Upper lobe of right lung (tissue), 1 donor: ENCODE measurements at regions not wholly inside any gene's neighbourhood (a gene's known extent, or its start where the extent isn't known, plus 50 kb on each side); places are given as distances from the start of the nearest gene placed in this dataset.

Source experiments
- ATAC-seq: fragments of 200-7000 bp; cut with Tn5 transposase; one replicate; pipeline ENCODE4 v1.9.1; 2020; ENCODE audit warnings: mild to moderate bottlenecking, moderate library complexity
- DNase-seq: peaks from one replicate; pipeline ENCODE4 v3.0.0-alpha.2; 2020
- H3K27ac ChIP-seq: fragments of 200-600 bp; one replicate; pipeline ENCODE4 v1.8.0; 2022
- H3K27me3 ChIP-seq: fragments of 200-600 bp; one replicate; pipeline ENCODE4 v1.8.0; 2022; ENCODE audit warnings: mild to moderate bottlenecking
- H3K36me3 ChIP-seq: fragments of 200-600 bp; one replicate; pipeline ENCODE4 v1.8.0; 2022
- H3K4me1 ChIP-seq: fragments of 200-600 bp; one replicate; pipeline ENCODE4 v1.8.0; 2022
- H3K4me3 ChIP-seq: fragments of 200-600 bp; one replicate; pipeline ENCODE4 v1.8.0; 2022; ENCODE audit warnings: mild to moderate bottlenecking
- H3K9me3 ChIP-seq: fragments of 200-600 bp; one replicate; pipeline ENCODE4 v1.8.0; 2022
- intact Hi-C: fragments of 100-400 bp; cut with DNase I; formaldehyde crosslinking; loops from one replicate; pipeline ENCODE4 v1.11.0; 2022
- TF ChIP-seq, protein P1 (sequence below): fragments of 200-600 bp; IDR thresholded peaks from one replicate; pipeline ENCODE4 v1.8.0; 2022; ENCODE audit warnings: antibody characterized with exemption
- donor health status: DM: no; HTN: yes; CAD: no; lungs with severe emphysema.

GRCh38 chr14:95420060-95420459 lies 96.4 kb downstream of the SYNE3 start:
- Histone ChIP-seq H3K36me3 (peaks cover 24% of the 10 kb centered on the region), H3K9me3 (no peaks in the 10 kb centered on the region), H3K4me1 (no peaks in the 10 kb centered on the region), H3K27me3 (no peaks in the 10 kb centered on the region), H3K27ac (no peak overlapping the region), H3K4me3 (no peak overlapping the region)
- TF ChIP-seq, protein P1, sequence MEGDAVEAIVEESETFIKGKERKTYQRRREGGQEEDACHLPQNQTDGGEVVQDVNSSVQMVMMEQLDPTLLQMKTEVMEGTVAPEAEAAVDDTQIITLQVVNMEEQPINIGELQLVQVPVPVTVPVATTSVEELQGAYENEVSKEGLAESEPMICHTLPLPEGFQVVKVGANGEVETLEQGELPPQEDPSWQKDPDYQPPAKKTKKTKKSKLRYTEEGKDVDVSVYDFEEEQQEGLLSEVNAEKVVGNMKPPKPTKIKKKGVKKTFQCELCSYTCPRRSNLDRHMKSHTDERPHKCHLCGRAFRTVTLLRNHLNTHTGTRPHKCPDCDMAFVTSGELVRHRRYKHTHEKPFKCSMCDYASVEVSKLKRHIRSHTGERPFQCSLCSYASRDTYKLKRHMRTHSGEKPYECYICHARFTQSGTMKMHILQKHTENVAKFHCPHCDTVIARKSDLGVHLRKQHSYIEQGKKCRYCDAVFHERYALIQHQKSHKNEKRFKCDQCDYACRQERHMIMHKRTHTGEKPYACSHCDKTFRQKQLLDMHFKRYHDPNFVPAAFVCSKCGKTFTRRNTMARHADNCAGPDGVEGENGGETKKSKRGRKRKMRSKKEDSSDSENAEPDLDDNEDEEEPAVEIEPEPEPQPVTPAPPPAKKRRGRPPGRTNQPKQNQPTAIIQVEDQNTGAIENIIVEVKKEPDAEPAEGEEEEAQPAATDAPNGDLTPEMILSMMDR: no peak
- DNase-seq: no peak
- intact Hi-C loops: no loop called here
- ATAC-seq: no peak

- Histone ChIP-seq H3K4me3 (no peak overlapping the region), H3K27ac (no peak overlapping the region), H3K36me3 (peaks cover 24% of the 10 kb centered on the region), H3K9me3 (no peaks in the 10 kb centered on the region), H3K27me3 (no peaks in the 10 kb centered on the region), H3K4me1 (no peaks in the 10 kb centered on the region)
- DNase-seq (no peak), ATAC-seq (no peak)
- TF ChIP-seq, protein P1: no peak
- intact Hi-C loops: no loop called here
Measured at GRCh38 chr14:95419569-95419968, 96.9 kb downstream of the SYNE3 start.

DNA sequence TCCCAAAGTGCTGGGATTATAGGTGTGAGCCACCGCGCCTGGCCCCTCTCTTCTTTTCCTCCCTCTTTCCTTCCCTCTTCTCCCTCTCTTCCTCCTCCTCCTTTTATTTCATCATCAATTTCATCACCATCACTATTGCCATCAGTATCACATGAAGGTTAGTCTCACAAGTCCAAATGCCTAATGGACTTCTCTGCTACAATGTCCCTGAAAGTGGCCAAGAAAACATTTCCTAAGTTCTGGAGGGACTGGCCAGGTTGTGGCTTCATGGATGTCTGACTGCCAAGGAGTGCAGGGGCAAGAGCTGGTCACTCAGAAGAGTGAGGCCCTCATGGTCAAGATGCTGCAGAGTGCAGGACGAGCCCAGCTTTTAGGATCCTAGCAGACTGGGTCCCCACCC lies 97.6 kb downstream of the SYNE3 start:
- intact Hi-C loops: no loop called here
- Histone ChIP-seq H3K27ac (no peak overlapping the region), H3K36me3 (peaks cover 24% of the 10 kb centered on the region), H3K4me1 (no peaks in the 10 kb centered on the region), H3K27me3 (no peaks in the 10 kb centered on the region), H3K4me3 (no peak overlapping the region), H3K9me3 (no peaks in the 10 kb centered on the region)
- DNase-seq (no peak), ATAC-seq (no peak)
- TF ChIP-seq, protein P1: no peak

DNA sequence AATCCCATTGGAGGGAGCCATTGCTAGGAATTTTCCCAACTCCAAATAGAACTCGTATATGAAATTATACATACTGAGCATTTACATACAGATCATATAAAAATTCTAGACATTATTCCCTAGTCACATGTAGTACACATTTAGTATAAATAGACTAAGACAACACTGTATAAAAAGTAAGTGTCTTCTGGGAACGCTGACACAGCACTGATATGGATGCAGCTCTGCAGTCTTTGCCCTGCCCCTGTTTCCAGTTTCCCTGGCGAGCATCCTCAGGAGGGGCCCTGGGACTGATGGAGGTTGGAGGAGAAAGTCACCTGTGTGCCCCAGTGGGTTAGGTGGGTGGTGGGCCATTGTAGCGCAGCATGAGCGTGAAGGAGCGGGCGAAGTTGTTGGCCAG lies 97.8 kb upstream of the CLMN start:
- Histone ChIP-seq H3K9me3 (no peaks in the 10 kb centered on the region), H3K4me1 (no peaks in the 10 kb centered on the region), H3K4me3 (no peak overlapping the region), H3K27ac (no peak overlapping the region), H3K36me3 (peaks cover 24% of the 10 kb centered on the region), H3K27me3 (no peaks in the 10 kb centered on the region)
- DNase-seq: no peak
- no peak for ATAC-seq
- TF ChIP-seq, protein P1: no peak
- intact Hi-C loops: no loop called here

- TF ChIP-seq, protein P1: no peak
- Histone ChIP-seq H3K4me3 (no peak overlapping the region), H3K4me1 (no peaks in the 10 kb centered on the region), H3K27ac (no peak overlapping the region), H3K9me3 (no peaks in the 10 kb centered on the region), H3K27me3 (no peaks in the 10 kb centered on the region), H3K36me3 (peaks cover 24% of the 10 kb centered on the region)
- DNase-seq (no peak), ATAC-seq (no peak)
- intact Hi-C loops: no loop called here
Measured at GRCh38 chr14:95415993-95416392, 96.3 kb upstream of the CLMN start.
